Keratinocyte (primary cell): ENCODE measurements at regions not wholly inside any gene's neighbourhood (a gene's known extent, or its start where the extent isn't known, plus 50 kb on each side); places are given as distances from the start of the nearest gene placed in this dataset.

Source experiments
- DNase-seq: peaks from one replicate; pipeline ENCODE4 v3.0.0-alpha.2; 2011; ENCODE audit warnings: low read depth, missing footprints, low spot score
- FAIRE-seq: peaks from 2 replicates; lab custom pipeline; 2011; peaks lifted over from hg19 to GRCh38; lab: Jason Lieb, UNC
- H2AFZ ChIP-seq: 2 replicates; pipeline ENCODE4 v1.6.0; 2012; ENCODE audit warnings: low read length, control low read depth, inconsistent platforms; ENCODE audit not compliant: control insufficient read depth
- H3K27ac ChIP-seq: 2 replicates; pipeline ENCODE4 v1.5.1; 2011; ENCODE audit warnings: low read length; ENCODE audit not compliant: control insufficient read depth, insufficient read depth
- H3K27me3 ChIP-seq: 3 replicates; pipeline ENCODE4 v1.6.0; 2011; ENCODE audit warnings: low read length; ENCODE audit not compliant: control insufficient read depth, insufficient read depth; ENCODE audit errors: extremely low read depth
- H3K36me3 ChIP-seq, 2 experiments: 2 replicates in 1 of 2; 3 replicates in 1 of 2; pipeline ENCODE4 v1.5.1; 2011; ENCODE audit warnings: low read length in 2 of 2, mild to moderate bottlenecking in 1 of 2; ENCODE audit not compliant: control insufficient read depth in 2 of 2, insufficient read depth in 2 of 2; ENCODE audit errors: extremely low read depth in 1 of 2
- H3K4me1 ChIP-seq: 3 replicates; pipeline ENCODE4 v1.5.1; 2011; ENCODE audit warnings: low read length; ENCODE audit not compliant: control insufficient read depth, insufficient read depth; ENCODE audit errors: extremely low read depth
- H3K4me2 ChIP-seq: 3 replicates; pipeline ENCODE4 v1.6.0; 2011; ENCODE audit warnings: low read depth, low read length; ENCODE audit not compliant: control insufficient read depth, insufficient read depth; ENCODE audit errors: extremely low read depth
- H3K4me3 ChIP-seq, 3 experiments: fragments of 200-600 bp in 1 of 3; sonication (generic) in 1 of 3; 2 replicates in 2 of 3; 3 replicates in 1 of 3; pipeline ENCODE4 v1.5.1; 2011 to 2016; ENCODE audit warnings: low read length in 3 of 3, mild to moderate bottlenecking in 3 of 3, control low read depth in 2 of 3, inconsistent platforms in 1 of 3, low read depth in 1 of 3, mixed read lengths in 1 of 3, mixed run types in 1 of 3, moderate library complexity in 1 of 3; ENCODE audit not compliant: control insufficient read depth in 2 of 3, insufficient read depth in 2 of 3; ENCODE audit errors: extremely low read depth in 1 of 3
- H3K79me2 ChIP-seq: 2 replicates; pipeline ENCODE4 v1.6.0; 2012; ENCODE audit warnings: low read length; ENCODE audit not compliant: control insufficient read depth, insufficient read depth
- H3K9ac ChIP-seq: 3 replicates; pipeline ENCODE4 v1.6.0; 2011; ENCODE audit warnings: low read length; ENCODE audit not compliant: control insufficient read depth, insufficient read depth; ENCODE audit errors: extremely low read depth
- H3K9me1 ChIP-seq: 3 replicates; pipeline ENCODE4 v1.6.0; 2011; ENCODE audit warnings: low read length; ENCODE audit not compliant: control insufficient read depth, insufficient read depth; ENCODE audit errors: extremely low read depth
- H3K9me3 ChIP-seq: 2 replicates; pipeline ENCODE4 v1.5.1; 2012; ENCODE audit warnings: low read depth, low read length; ENCODE audit not compliant: control insufficient read depth
- H4K20me1 ChIP-seq: 3 replicates; pipeline ENCODE4 v1.6.0; 2011; ENCODE audit warnings: low read length; ENCODE audit not compliant: control insufficient read depth, insufficient read depth; ENCODE audit errors: extremely low read depth
- CTCF ChIP-seq, 3 experiments: IDR thresholded peaks in 1 of 3; conservative IDR thresholded peaks in 1 of 3; optimal IDR thresholded peaks in 1 of 3; 2 replicates in 2 of 3; 3 replicates in 1 of 3; pipeline versions ENCODE3 to v1.5.1; 2011; ENCODE audit warnings: low read length in 3 of 3, mild to moderate bottlenecking in 3 of 3, moderate library complexity in 2 of 3, control low read depth in 1 of 3, inconsistent platforms in 1 of 3; ENCODE audit not compliant: insufficient read depth in 2 of 3; ENCODE audit errors: extremely low read depth in 1 of 3
- EZH2 ChIP-seq: IDR thresholded peaks from one replicate; pipeline ENCODE4 v1.6.1; 2012; ENCODE audit warnings: inconsistent platforms, mild to moderate bottlenecking, low read length, moderate library complexity
- dilution Hi-C: fragments of 300-500 bp; cut with MboI; formaldehyde crosslinking; loops from one replicate; pipeline ENCODE4 v1.7.0; 2020; ENCODE audit warnings: low sequenced_read_pairs; ENCODE audit not compliant: extremely low pct_ligation_motif_present

- Histone ChIP-seq H3K27ac (no peak overlapping the region), H3K9ac (no peak overlapping the region)
These were observed 83.3 kb upstream of the CD28 start for GRCh38 chr2:203623096-203623495.

GRCh38 chr2:203623661-203624060 is 82.8 kb upstream of the CD28 start:
- dilution Hi-C loops = no loop called here
- H3K9me3 ChIP-seq = no peaks in the 10 kb centered on the region
- DNase-seq (no peak), FAIRE-seq (no peak)
- no peak overlapping the region for H3K4me2 ChIP-seq
- no peak overlapping the region for H3K27ac ChIP-seq
- no peak overlapping the region for H3K9ac ChIP-seq
- H3K79me2 ChIP-seq = no peaks in the 10 kb centered on the region
- H3K4me3 ChIP-seq = no peak overlapping the region
- H3K4me1 ChIP-seq = no peaks in the 10 kb centered on the region
- H3K27me3 ChIP-seq = no peaks in the 10 kb centered on the region
- no peak for TF ChIP-seq EZH2
- TF ChIP-seq CTCF (optimal IDR thresholded peaks at IDR 0.05 in 1 of 3, IDR thresholded peaks at IDR 0.05 in 1 of 3, conservative IDR thresholded peaks at IDR 0.05 in 1 of 3; ENCODE audit: extremely low read depth in 1 of 3, insufficient read depth in 2 of 3, low read length in 3 of 3) = no peak
- no peaks in the 10 kb centered on the region for H3K36me3 ChIP-seq
- H2AFZ ChIP-seq = peak overlapping the region; percentile 25
- H4K20me1 ChIP-seq = no peaks in the 10 kb centered on the region
- H3K9me1 ChIP-seq = no peaks in the 10 kb centered on the region

More at GRCh38 chr2:203623096-203623495, 83.3 kb upstream of the CD28 start:
- no peaks in the 10 kb centered on the region for H3K9me1 ChIP-seq
- FAIRE-seq = peak; percentile 13
- H3K4me2 ChIP-seq = no peak overlapping the region
- DNase-seq = no peak
- no peaks in the 10 kb centered on the region for H3K79me2 ChIP-seq
- H3K9me3 ChIP-seq = no peaks in the 10 kb centered on the region
- no peaks in the 10 kb centered on the region for H3K36me3 ChIP-seq
- dilution Hi-C loops = no loop called here
- TF ChIP-seq CTCF (optimal IDR thresholded peaks at IDR 0.05 in 1 of 3, IDR thresholded peaks at IDR 0.05 in 1 of 3, conservative IDR thresholded peaks at IDR 0.05 in 1 of 3; ENCODE audit: extremely low read depth in 1 of 3, insufficient read depth in 2 of 3, low read length in 3 of 3) (no peak), EZH2 (no peak)
- H3K27me3 ChIP-seq = no peaks in the 10 kb centered on the region
- H2AFZ ChIP-seq = no peak overlapping the region
- no peak overlapping the region for H3K4me3 ChIP-seq
- no peaks in the 10 kb centered on the region for H4K20me1 ChIP-seq
- H3K4me1 ChIP-seq = no peaks in the 10 kb centered on the region
